ENCODE measurements at regions not wholly inside any gene's neighbourhood (a gene's known extent, or its start where the extent isn't known, plus 50 kb on each side); places are given as distances from the start of the nearest gene placed in this dataset.
"Not testable (repeated sequence)": the region's sequence is repeated elsewhere in the genome, so short reads cannot be mapped to it uniquely, and the experiment has no call there.

DNA sequence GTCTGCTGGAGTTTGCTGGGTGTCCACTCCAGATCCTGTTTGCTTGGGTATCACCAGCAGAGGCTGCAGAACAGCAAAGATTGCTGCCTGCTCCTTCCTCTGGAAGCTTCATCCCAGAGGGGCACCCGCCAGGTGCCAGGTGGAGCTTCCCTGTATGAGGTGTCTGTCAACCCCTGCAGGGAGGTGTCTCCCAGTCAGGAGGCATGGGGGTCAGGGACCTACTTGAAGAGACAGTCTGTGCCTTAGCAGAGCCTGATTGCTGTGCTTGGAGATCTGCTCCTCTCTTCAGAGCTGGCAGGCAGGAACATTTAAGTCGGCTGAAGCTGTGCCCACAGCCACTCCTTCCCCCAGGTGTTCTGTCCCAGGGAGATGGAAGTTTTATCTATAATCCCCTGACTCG lies 376.8 kb upstream of the POU1F1 start:
- not testable (repeated sequence) for TF ChIP-seq TARDBP (CRISPR knock-in tag; IDR thresholded peaks at IDR 0.05); JUND (CRISPR knock-in tag; IDR thresholded peaks at IDR 0.05); TOE1 (CRISPR knock-in tag; IDR thresholded peaks at IDR 0.05); KLF11 (CRISPR knock-in tag; IDR thresholded peaks at IDR 0.05); ZNF607 (CRISPR knock-in tag; IDR thresholded peaks at IDR 0.05; ENCODE audit: borderline replicate concordance); FIP1L1 (IDR thresholded peaks at IDR 0.05; ENCODE audit: borderline replicate concordance, insufficient read depth, low read depth, low read length); CHD2 (IDR thresholded peaks at IDR 0.05; ENCODE audit: low read depth, low read length); EZH2 (conservative IDR thresholded peaks at IDR 0.05; ENCODE audit: low read depth, low read length); REL (CRISPR knock-in tag; conservative IDR thresholded peaks at IDR 0.05); SPEN (CRISPR knock-in tag; IDR thresholded peaks at IDR 0.05; ENCODE audit: low read depth)
- TF ChIP-seq, protein P1, sequence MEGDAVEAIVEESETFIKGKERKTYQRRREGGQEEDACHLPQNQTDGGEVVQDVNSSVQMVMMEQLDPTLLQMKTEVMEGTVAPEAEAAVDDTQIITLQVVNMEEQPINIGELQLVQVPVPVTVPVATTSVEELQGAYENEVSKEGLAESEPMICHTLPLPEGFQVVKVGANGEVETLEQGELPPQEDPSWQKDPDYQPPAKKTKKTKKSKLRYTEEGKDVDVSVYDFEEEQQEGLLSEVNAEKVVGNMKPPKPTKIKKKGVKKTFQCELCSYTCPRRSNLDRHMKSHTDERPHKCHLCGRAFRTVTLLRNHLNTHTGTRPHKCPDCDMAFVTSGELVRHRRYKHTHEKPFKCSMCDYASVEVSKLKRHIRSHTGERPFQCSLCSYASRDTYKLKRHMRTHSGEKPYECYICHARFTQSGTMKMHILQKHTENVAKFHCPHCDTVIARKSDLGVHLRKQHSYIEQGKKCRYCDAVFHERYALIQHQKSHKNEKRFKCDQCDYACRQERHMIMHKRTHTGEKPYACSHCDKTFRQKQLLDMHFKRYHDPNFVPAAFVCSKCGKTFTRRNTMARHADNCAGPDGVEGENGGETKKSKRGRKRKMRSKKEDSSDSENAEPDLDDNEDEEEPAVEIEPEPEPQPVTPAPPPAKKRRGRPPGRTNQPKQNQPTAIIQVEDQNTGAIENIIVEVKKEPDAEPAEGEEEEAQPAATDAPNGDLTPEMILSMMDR (CRISPR knock-in tag; IDR thresholded peaks at IDR 0.05): not testable (repeated sequence)
- TF ChIP-seq, protein P2, sequence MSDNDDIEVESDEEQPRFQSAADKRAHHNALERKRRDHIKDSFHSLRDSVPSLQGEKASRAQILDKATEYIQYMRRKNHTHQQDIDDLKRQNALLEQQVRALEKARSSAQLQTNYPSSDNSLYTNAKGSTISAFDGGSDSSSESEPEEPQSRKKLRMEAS (IDR thresholded peaks at IDR 0.05): not testable (repeated sequence)
- TF ChIP-seq, protein P3, sequence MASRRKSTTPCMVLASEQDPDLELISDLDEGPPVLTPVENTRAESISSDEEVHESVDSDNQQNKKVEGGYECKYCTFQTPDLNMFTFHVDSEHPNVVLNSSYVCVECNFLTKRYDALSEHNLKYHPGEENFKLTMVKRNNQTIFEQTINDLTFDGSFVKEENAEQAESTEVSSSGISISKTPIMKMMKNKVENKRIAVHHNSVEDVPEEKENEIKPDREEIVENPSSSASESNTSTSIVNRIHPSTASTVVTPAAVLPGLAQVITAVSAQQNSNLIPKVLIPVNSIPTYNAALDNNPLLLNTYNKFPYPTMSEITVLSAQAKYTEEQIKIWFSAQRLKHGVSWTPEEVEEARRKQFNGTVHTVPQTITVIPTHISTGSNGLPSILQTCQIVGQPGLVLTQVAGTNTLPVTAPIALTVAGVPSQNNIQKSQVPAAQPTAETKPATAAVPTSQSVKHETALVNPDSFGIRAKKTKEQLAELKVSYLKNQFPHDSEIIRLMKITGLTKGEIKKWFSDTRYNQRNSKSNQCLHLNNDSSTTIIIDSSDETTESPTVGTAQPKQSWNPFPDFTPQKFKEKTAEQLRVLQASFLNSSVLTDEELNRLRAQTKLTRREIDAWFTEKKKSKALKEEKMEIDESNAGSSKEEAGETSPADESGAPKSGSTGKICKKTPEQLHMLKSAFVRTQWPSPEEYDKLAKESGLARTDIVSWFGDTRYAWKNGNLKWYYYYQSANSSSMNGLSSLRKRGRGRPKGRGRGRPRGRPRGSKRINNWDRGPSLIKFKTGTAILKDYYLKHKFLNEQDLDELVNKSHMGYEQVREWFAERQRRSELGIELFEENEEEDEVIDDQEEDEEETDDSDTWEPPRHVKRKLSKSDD (CRISPR knock-in tag; IDR thresholded peaks at IDR 0.05; ENCODE audit: low read depth): not testable (repeated sequence)

Measured in HepG2 (cell line).